ENCODE measurements at regions not wholly inside any gene's neighbourhood (a gene's known extent, or its start where the extent isn't known, plus 50 kb on each side); places are given as distances from the start of the nearest gene placed in this dataset.
"Not testable (repeated sequence)": the region's sequence is repeated elsewhere in the genome, so short reads cannot be mapped to it uniquely, and the experiment has no call there.

DNA sequence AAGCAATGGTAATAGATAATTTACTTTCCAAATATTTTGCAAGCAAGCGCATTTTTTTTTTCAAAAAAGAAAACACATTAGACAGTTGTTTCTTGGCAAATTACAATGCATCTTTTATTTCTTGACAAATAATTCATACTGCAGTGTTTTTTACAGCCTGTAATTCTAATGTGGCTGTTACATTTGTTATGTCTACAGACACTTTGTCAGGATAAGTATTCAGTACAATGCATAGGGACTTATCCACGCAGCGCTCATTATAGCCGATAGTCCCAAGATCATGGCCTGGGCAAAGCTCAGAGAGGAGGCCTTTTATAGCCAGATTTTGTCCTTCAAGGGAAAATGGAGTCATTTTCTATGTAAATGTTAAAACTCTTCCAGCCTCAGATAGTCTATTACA lies 123.0 kb upstream of the FANCL start:
- no peak for DNase-seq (ENCODE audit: low read depth)

DNA sequence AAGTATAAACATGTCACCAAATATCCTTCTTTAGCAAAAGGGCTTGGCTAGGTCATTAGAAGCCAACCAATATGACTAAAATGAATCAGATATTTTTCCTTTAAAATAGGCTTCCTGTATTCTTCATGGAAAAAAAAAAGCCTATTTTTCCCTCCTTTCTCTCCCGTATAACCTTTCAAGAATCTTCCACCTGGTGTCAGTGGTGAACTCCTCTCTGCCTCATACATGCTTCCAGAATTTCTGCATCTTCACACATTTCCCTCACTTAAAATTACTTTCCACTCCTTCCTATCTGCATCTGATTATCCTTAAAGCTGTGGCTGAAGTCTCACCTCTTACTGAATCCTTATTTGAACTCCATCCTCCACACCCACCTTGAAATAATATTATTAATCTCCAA lies 116.9 kb upstream of the FANCL start:
- no peak for DNase-seq (ENCODE audit: low read depth)

DNA sequence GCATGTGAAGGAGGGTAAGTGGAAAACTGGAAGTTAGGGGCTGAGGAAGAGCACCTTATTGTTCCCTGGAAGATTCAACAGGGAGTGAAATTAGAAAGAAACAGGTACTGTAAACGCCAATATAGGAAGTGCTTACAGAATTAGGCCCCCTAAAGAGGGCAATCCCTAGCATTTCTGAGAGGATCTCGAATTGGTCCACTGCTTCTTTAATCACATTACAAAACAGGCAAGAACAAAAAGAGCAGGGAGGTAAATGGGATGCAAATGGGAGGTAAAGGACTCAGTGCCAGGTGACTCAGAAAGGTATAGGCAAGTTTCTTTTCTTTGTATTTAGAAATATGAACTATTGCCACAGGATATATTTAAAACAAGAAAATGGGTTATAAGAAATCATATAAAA lies 116.4 kb upstream of the FANCL start:
- DNase-seq (ENCODE audit: low read depth): no peak

DNA sequence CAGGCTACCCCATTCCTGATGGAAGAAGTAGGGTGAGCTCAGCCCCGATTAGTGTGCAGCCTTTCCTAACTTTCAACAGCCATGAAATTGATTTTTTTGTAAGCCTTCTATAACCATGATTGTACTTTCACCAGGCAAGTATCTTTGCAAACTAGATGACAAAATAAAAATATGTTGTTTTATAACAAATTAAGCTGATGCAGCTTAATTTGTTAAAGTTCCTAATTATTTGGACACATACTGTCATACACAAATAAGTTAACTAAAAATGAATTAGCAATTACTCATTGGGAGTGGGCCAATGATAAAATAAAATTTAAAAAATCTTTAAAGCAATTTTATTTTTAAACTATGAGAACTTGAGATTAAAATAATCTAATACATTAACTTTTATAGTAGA lies 113.1 kb upstream of the FANCL start:
- DNase-seq (ENCODE audit: low read depth): no peak

DNA sequence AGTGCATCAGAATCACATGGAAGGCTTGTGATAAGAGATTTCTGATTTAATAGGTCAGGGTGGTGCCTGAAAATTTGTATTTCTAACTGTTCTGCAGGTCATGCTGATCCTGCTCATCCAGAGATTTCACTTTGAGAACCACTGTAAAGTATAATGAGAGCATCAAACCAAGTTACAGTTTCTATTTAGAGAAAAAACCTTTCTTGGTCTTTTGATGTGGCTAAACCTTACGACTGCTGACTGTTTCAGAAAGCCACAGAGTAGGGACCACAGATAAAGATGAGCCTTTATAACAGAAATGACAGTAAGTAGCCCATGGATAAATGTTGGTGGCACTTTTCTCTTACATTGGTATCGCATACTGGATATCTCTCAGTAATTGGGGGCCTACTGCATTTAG lies 109.4 kb upstream of the FANCL start:
- no peak for DNase-seq (ENCODE audit: low read depth)

DNA sequence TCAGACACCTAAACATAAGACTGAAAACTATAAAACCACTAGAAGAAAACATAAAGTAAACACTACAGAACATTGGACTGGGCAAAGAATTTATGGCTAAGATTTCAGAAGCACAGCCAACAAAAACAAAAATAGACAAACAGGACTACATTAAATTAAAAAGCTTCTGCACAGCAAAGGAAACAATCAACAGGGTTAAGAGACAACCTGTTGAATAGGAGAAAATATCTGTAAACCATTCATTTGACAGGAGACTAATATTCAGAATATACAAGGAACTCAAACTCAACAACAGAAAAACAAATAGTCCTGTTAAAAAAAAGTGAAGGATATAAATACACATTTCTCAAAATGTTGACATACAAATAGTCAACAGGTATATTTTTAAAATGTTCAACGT lies 106.7 kb upstream of the FANCL start:
- DNase-seq (ENCODE audit: low read depth): no peak

DNA sequence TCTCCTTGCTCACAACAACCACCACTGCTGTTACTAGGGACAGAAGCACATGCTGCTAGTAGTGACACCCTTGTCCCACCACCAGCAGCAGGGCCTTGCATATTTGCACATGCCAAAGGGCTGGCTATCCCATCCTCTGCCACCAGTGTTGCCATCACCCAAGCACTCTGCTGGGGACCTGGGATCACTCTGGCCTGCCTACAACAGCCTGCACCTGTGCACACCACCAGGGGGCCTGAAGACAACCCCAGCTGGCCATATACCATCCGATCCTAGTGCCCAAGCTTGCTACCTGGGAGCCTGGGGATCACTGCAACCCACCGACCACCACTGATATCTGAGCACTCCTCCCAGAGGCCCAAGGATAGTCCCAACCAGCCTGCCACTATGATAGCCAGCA lies 99.9 kb upstream of the FANCL start:
- no peak for DNase-seq (ENCODE audit: low read depth)

DNA sequence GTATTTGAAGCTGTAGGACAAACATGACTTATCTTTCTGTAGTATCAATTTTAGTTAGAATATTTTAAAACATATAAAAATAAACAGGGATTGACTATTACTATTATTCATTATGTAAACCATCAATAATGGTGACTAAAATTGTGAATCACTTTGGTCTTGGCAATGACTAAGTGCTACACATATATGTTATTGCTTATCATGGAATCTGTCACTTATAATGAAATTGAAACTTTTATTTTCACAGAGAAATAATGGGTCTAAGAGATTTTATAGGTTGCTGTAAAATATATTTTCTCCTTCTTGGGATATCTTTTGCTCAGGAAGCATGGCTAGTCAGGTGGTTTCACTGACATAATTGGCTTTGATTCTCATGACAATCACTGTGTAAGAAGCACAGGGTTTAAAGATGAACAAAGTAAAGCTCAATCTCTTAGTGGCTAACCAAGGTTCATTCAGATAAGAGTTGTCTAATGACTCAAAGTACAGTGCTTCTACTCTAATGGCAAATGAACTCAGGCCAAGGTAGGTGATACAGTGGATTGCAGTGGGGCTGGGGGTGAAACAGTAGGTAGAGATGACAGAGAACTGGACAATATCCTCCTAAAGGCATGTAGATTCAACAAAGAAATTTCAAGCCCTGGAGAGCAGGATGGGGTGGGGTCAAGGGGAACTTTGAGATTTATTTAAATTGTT lies 98.6 kb upstream of the FANCL start:
- no peak for DNase-seq (ENCODE audit: low read depth)

DNA sequence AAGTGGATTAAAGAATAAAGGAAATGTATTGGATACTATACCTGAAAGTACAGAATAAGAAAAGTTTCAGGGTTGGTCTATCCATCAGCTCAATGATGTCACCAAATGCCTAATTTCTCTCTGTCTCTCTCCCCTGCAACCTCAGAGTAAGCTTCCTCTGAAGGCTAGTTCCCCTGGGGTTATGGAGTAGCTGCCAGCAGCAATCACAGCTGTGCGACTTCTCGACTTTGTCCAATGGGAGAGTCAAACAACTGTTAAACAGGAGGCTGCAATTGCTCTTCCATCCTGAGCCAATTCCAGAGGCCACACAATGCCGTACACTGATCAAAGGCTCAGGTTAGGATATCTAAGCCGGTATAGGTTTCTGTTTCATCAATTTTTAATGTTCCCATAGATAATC lies 95.3 kb upstream of the FANCL start:
- DNase-seq (ENCODE audit: low read depth): no peak

DNA sequence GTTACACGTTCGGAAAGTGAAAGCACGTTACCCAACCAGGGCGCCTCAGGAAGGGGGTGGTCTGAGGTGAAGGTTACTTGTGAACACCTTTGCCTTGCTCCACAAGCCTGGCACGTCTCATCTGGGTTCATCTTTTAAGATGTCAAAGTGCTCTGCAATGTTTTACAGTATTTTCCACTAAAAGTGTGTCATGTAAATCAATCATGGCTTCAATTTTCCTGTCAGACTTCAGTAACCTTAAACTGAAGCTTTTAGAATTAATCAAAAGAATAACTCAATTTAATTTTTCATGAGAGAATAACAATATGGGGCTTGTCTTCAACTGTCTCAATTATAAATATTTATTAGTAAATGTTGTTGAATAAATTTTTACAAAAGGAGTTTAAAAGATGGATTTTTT lies 93.3 kb upstream of the FANCL start:
- no peak for DNase-seq (ENCODE audit: low read depth)

DNA sequence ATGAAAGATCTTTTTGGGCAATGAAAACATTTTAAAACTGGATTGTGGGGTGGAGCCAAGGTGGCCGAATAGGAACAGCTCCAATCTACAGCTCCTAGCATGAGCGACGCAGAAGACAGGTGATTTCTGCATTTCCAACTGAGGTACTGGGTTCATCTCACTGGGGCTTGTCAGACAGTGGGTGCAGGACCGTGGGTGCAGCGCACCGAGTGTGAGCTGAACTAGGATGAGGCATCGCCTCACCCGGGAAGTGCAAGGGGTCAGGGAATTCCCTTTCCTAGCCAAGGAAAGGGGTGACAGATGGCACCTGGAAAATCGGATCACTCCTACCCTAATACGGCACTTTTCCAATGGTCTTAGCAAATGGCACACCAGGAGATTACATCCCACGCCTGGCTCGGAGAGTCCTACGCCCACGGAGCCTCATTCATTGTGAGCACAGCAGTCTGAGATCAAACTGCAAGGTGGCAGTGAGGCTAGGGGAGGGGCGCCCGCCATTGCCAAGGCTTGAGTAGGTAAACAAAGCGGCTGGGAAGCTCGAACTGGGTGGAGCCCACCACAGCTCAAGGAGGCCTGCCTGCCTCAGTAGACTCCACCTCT lies 84.3 kb upstream of the FANCL start:
- DNase-seq (ENCODE audit: low read depth): not testable (repeated sequence)

DNA sequence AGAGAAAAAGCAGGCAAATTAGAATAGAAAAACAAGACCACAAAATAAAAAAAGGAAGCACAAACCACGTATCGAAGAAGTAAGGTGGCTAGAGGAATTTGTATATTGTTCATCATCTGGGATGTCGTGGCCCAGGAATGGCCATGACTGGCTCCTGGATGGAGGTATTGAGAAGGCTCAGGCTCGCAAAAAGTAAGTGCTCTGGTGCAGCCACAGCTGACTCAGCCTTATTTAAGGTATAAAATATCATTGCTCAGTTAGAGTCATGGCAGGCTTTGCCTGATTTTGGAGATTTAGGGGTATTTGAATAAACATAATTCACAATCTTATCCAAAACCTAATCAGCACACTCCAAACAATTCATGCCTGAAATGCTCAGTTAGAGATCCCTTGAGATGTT lies 78.4 kb upstream of the FANCL start:
- DNase-seq (ENCODE audit: low read depth): no peak

DNA sequence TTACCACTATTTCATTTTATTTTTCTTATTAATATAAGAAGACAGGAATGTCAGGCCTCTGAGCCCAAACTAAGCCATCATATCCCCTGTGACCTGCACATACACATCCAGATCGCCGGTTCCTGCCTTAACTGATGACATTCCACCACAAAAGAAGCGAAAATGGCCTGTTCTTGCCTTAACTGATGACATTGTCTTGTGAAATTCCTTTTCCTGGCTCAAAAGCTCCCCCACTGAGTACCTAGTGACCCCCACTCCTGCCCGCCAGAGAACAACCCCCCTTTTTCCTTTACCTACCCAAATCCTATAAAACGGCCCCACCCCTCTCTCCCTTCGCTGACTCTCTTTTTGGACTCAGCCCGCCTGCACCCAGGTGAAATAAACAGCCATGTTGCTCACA lies 77.8 kb upstream of the FANCL start:
- not testable (repeated sequence) for DNase-seq (ENCODE audit: low read depth)

DNA sequence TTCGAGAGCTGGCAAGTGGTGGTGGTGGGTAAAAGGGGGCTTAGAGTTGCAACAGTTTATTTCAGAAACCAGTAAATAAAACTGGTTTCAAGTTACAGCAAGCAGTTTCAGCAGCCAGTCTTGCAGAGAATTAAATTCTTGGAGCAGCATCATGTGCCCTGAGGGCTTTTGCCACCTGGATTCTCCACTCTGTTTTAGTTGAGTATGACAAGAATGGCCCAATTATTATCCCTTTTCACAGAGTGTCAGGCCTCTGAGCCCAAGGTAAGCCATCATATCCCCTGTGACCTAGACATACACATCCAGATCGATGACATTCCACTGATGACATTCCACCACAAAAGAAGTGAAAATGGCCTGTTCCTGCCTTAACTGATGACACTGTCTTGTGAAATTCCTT lies 72.8 kb upstream of the FANCL start:
- no peak for DNase-seq (ENCODE audit: low read depth)

DNA sequence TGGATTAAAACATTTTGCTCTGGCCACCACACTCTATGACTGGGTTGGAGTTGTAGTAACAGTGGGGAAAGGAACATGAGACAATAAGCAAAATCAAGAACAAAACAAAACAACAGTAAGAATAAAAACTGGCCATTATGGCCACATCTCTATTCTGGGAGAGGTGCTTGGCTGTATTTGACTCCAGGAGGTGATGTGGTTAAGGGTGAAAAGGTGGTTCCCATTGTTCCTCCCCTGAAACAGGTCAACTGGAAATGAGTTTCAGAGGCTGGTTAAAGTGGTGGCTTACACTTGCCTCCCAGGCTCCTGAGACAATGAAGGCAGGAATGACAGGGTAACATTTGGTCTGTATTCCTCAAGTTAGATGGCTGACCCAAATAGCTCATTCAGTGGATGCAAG lies 67.3 kb upstream of the FANCL start:
- no peak for DNase-seq (ENCODE audit: low read depth)

DNA sequence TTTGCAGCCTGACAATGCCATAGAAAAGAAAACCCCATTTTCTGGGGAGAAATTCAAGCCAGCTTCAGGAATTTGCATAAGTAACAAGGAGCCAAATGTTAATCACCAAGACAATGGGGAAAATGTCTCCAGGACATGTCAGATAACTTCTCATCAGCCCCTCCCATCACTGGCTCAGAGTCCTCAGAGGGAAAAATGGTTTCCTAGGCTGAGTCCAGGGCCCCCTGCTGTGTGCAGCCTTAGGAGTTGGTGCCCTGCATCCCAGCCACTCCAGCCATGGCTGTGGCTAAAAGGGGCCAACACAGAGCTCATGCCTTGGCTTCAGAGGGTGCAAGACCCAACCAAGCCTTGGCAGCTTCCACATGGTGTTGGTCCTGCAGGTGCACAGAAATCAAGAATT lies 63.7 kb upstream of the FANCL start:
- DNase-seq (ENCODE audit: low read depth): no peak

DNA sequence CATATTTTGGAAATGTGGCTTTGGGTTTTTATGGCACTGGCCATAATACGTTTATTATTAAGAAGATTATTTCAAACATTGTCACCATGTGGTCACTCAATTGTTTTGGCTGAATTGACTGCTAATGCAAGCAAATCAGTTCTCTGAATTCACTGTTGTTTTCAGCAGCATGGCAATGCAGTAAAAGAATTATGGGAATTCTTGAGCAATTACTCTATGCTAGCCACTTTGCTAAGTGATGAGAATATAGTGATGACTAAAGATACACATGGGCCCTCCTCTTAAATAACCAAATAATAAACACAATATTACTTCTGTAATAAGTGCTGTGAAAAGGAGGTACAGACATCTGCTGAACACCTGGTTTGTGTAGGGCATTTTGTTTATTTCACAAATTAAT lies 58.0 kb upstream of the FANCL start:
- no peak for DNase-seq (ENCODE audit: low read depth)

DNA sequence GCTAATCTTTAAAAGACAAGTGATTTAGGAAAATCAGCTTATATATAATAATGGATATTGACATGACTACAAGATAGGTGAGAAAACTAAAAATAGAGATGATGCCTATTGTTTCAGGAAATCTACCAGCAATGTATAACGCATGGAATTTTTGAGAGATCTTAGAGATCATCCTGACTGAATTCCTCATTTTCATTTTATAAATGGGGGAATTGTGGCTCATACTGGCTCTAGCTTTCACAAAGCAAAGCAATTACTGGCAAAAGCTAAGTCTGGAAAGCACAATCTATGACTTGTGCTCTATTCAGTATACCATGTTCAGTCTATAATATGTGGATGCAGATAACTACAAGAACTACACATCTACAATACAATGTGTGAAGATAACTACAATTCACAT lies 51.9 kb upstream of the FANCL start:
- no peak for DNase-seq (ENCODE audit: low read depth)

DNA sequence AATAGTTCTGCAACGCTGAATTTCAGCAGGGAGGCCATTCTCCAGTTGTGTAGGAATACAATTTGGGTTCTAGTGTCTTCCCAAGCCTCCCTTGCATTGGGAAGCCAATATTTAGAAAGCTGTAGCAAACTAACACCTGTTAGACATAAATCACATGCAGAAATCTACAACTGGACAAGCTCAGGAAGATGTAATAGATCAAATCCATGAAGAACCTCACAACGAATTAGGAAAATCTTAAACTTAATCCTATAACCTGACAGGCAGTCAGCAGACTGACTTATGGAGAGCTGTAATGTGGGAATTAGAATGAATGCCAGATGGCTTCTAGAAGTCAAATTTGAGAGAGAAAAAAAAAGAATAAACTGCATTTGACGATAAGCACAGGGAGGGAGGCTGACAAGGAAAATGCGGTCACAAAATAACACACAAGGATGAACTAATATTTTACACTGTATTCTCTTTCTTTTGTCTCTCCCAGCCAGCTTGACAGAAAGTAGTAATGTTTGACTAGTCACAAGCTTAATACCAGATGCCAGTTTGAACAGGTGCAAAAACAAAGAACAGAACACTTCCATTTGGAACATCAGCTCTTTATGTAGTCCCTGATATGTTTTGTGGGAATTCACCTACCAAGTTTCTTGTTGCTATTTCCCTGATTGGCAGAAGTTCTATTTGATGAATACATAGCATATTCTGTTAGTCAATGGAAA lies 50.8 kb upstream of the FANCL start:
- DNase-seq (ENCODE audit: low read depth): no peak

Data from CMK (cell line).